OCI-LY7 (cell line): ENCODE measurements at regions not wholly inside any gene's neighbourhood (a gene's known extent, or its start where the extent isn't known, plus 50 kb on each side); places are given as distances from the start of the nearest gene placed in this dataset.

ENCODE experiments used
- BruUV-seq: library from RNA; stranded (reverse); fragments of 400-500 nt; replicated peaks from 2 replicates; lab custom pipeline; 2021; lab: Mats Ljungman, UMichigan
- CTCF ChIA-PET: fragments of 300-600 bp; sonication (Branson Sonifier 250); formaldehyde crosslinking; loops from one replicate; lab custom pipeline; 2022; ENCODE audit warnings: antibody characterized with exemption; ENCODE audit not compliant: unreplicated experiment; lab: Charles Lee
- POLR2A ChIA-PET: fragments of 300-600 bp; sonication (Branson Sonifier 250); formaldehyde crosslinking; loops from one replicate; lab custom pipeline; 2022; ENCODE audit warnings: antibody characterized with exemption; lab: Charles Lee
- DNase-seq: peaks from one replicate; pipeline ENCODE4 v3.0.0-alpha.2; 2015; ENCODE audit warnings: low spot score
- H2AFZ ChIP-seq: fragments of 200-600 bp; sonication (generic), shearing (Covaris generic); 2 replicates; pipeline ENCODE4 v1.6.1; 2014; ENCODE audit warnings: mild to moderate bottlenecking, antibody characterized with exemption, low read length, moderate library complexity
- H3K27ac ChIP-seq: fragments of 200-600 bp; sonication (generic); 2 replicates; pipeline ENCODE4 v1.5.1; 2014; ENCODE audit warnings: mixed run types, low read depth, mild to moderate bottlenecking, moderate library complexity, low read length, inconsistent platforms; ENCODE audit not compliant: poor library complexity, severe bottlenecking
- H3K36me3 ChIP-seq: fragments of 200-600 bp; sonication (generic); 2 replicates; pipeline ENCODE4 v1.6.1; 2014; ENCODE audit warnings: mild to moderate bottlenecking, antibody characterized with exemption, low read length, moderate library complexity, mixed read lengths; ENCODE audit not compliant: insufficient read depth
- H3K4me1 ChIP-seq: fragments of 200-600 bp; sonication (generic); 2 replicates; pipeline ENCODE4 v1.5.1; 2014; ENCODE audit warnings: mild to moderate bottlenecking, low read length; ENCODE audit not compliant: insufficient read depth, poor library complexity, severe bottlenecking
- H3K4me2 ChIP-seq: fragments of 200-600 bp; sonication (generic); 2 replicates; pipeline ENCODE4 v1.6.1; 2014; ENCODE audit warnings: mild to moderate bottlenecking, low read length
- H3K4me3 ChIP-seq: fragments of 200-600 bp; sonication (generic); 2 replicates; pipeline ENCODE4 v1.5.1; 2014; ENCODE audit warnings: mild to moderate bottlenecking, low read depth, low read length; ENCODE audit not compliant: poor library complexity, severe bottlenecking
- H3K79me2 ChIP-seq: fragments of 200-600 bp; sonication (generic); 2 replicates; pipeline ENCODE4 v1.6.1; 2016; ENCODE audit warnings: low read depth, mild to moderate bottlenecking, low read length, moderate library complexity, mixed read lengths; ENCODE audit not compliant: insufficient read depth
- H3K9me2 ChIP-seq: fragments of 200-600 bp; sonication (generic); 2 replicates; pipeline ENCODE4 v1.6.1; 2016; ENCODE audit warnings: mild to moderate bottlenecking, low read length, mixed read lengths; ENCODE audit not compliant: insufficient read depth
- H3K9me3 ChIP-seq: fragments of 200-600 bp; sonication (generic); 2 replicates; pipeline ENCODE4 v1.6.1; 2014; ENCODE audit warnings: mild to moderate bottlenecking, mixed run types, low read length, mixed read lengths
- H4K20me1 ChIP-seq: fragments of 200-600 bp; sonication (generic); 2 replicates; pipeline ENCODE4 v1.6.1; 2014; ENCODE audit warnings: mild to moderate bottlenecking, antibody characterized with exemption, low read length, moderate library complexity, mixed read lengths; ENCODE audit not compliant: insufficient read depth
- CTCF ChIP-seq: fragments of 200-600 bp; sonication (generic); conservative IDR thresholded peaks from 2 replicates; pipeline ENCODE4 v1.5.1; 2014; ENCODE audit warnings: mild to moderate bottlenecking, antibody characterized with exemption, low read length, moderate library complexity, mixed read lengths
- EZH2phosphoT487 ChIP-seq: fragments of 200-600 bp; sonication (generic); IDR thresholded peaks from 2 replicates; pipeline ENCODE4 v1.6.1; 2018; ENCODE audit warnings: low read depth, borderline replicate concordance, mild to moderate bottlenecking, mixed run types, antibody characterized with exemption, low read length, moderate library complexity, mixed read lengths
- intact Hi-C: fragments of 100-400 bp; cut with micrococcal nuclease; formaldehyde crosslinking; loops from one replicate; pipeline ENCODE4 v1.10.0; 2022; ENCODE audit not compliant: unreplicated experiment

GRCh38 chr6:135592276-135592675 is 94.7 kb upstream of the AHI1 start:
- POLR2A ChIA-PET = interaction anchor here (0.6 to 1.3 kb wide), 2 partner anchors 79 to 421 kb away, joined by 3 read pairs; no protein-coding TSS in a partner anchor

GRCh38 chr6:135594000-135594399 is 96.5 kb upstream of the AHI1 start:
- Histone ChIP-seq H3K9me2 (no peaks in the 10 kb centered on the region), H3K36me3 (no peaks in the 10 kb centered on the region), H3K4me2 (no peak overlapping the region), H3K79me2 (no peaks in the 10 kb centered on the region), H3K4me3 (no peak overlapping the region), H2AFZ (no peak overlapping the region), H3K27ac (no peak overlapping the region), H3K4me1 (no peaks in the 10 kb centered on the region), H3K9me3 (no peaks in the 10 kb centered on the region), H4K20me1 (no peaks in the 10 kb centered on the region)
- POLR2A ChIA-PET = interaction anchor here (1.4 kb wide), 1 partner anchor 38 kb away, joined by 3 read pairs; no protein-coding TSS in a partner anchor
- BruUV-seq = no TSS peak
- TF ChIP-seq CTCF (no peak), EZH2phosphoT487 (no peak)
- intact Hi-C loops = no loop called here
- DNase-seq = no peak
- CTCF ChIA-PET = no interaction called here

More at GRCh38 chr6:135592276-135592675, 94.7 kb upstream of the AHI1 start:
- Histone ChIP-seq H3K27ac (no peak overlapping the region), H2AFZ (no peak overlapping the region), H3K4me1 (no peaks in the 10 kb centered on the region), H3K4me2 (no peak overlapping the region), H4K20me1 (no peaks in the 10 kb centered on the region), H3K79me2 (no peaks in the 10 kb centered on the region), H3K9me2 (no peaks in the 10 kb centered on the region), H3K36me3 (no peaks in the 10 kb centered on the region), H3K4me3 (no peak overlapping the region), H3K9me3 (no peaks in the 10 kb centered on the region)
- CTCF ChIA-PET = no interaction called here
- TF ChIP-seq CTCF (no peak), EZH2phosphoT487 (no peak)
- BruUV-seq = no TSS peak
- intact Hi-C loops = no loop called here
- no peak for DNase-seq

- Histone ChIP-seq H3K27ac (no peak overlapping the region), H2AFZ (no peak overlapping the region), H3K4me1 (no peaks in the 10 kb centered on the region), H3K36me3 (no peaks in the 10 kb centered on the region), H4K20me1 (no peaks in the 10 kb centered on the region), H3K4me3 (no peak overlapping the region), H3K79me2 (no peaks in the 10 kb centered on the region), H3K9me3 (no peaks in the 10 kb centered on the region), H3K4me2 (no peak overlapping the region), H3K9me2 (no peaks in the 10 kb centered on the region)
- intact Hi-C loops = no loop called here
- DNase-seq = no peak
- POLR2A ChIA-PET = interaction anchor here (1.2 kb wide), 1 partner anchor 32 kb away, joined by 3 read pairs; no protein-coding TSS in a partner anchor
- BruUV-seq = no TSS peak
- TF ChIP-seq CTCF (no peak), EZH2phosphoT487 (no peak)
- CTCF ChIA-PET = no interaction called here
Measured at GRCh38 chr6:135600086-135600702, 102.7 kb upstream of the AHI1 start.
